GM12892 (cell line): ENCODE measurements at regions not wholly inside any gene's neighbourhood (a gene's known extent, or its start where the extent isn't known, plus 50 kb on each side); places are given as distances from the start of the nearest gene placed in this dataset.

ENCODE experiments used
- POLR2A ChIP-seq: IDR thresholded peaks from 2 replicates; pipeline ENCODE4 v1.6.1; 2011; ENCODE audit warnings: low read depth, low read length, control low read depth
- POLR2AphosphoS5 ChIP-seq: IDR thresholded peaks from 2 replicates; pipeline ENCODE4 v1.6.1; 2011; ENCODE audit warnings: low read depth, low read length, control low read depth

DNA sequence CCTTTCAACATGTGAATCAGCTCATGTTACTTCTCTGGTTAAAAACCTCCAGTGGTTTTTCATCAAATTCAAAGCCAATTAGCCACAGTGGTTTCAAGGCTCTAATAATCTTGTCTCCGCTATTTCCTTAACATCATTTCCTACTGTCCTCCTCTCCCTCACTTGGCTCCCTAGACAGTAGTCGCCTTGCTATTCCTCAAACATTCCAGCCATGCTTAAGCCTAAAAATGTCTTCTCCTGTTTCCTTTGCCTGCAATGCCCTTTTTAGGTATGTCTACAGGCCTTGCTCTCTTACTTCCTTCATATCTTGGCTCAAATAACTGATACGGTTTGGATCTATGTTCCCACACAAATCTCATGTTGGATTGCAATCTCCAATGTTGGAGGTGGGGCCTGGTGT, 779.4 kb upstream of the LRRN3 start:
- no peak for TF ChIP-seq POLR2AphosphoS5
- TF ChIP-seq POLR2A: no peak
